Endothelial cell of umbilical vein (primary cell): ENCODE measurements at regions not wholly inside any gene's neighbourhood (a gene's known extent, or its start where the extent isn't known, plus 50 kb on each side); places are given as distances from the start of the nearest gene placed in this dataset.

ENCODE experiments used
- CTCF ChIP-seq, 2 donors: IDR thresholded peaks; 1 replicate in 1 of 2; 2 replicates in 1 of 2; pipeline ENCODE4 v1.5.1; 2011; ENCODE audit warnings: low read length in 2 of 2, mild to moderate bottlenecking in 2 of 2, moderate library complexity in 2 of 2, control low read depth in 1 of 2, inconsistent platforms in 1 of 2, low read depth in 1 of 2; ENCODE audit not compliant: insufficient read depth in 1 of 2; ENCODE audit errors: extremely low read depth in 1 of 2
- EZH2 ChIP-seq: IDR thresholded peaks from 2 replicates; pipeline ENCODE4 v1.6.1; 2012; ENCODE audit warnings: borderline replicate concordance, low read depth, mild to moderate bottlenecking, moderate library complexity, low read length, inconsistent platforms; ENCODE audit not compliant: severe bottlenecking
- FOS ChIP-seq: IDR thresholded peaks from 2 replicates; pipeline ENCODE4 v1.6.1; 2011; ENCODE audit warnings: mild to moderate bottlenecking, low read length, moderate library complexity, borderline replicate concordance; ENCODE audit not compliant: insufficient read depth
- JUN ChIP-seq: IDR thresholded peaks from 2 replicates; pipeline ENCODE4 v1.6.1; 2011; ENCODE audit warnings: borderline replicate concordance, low read depth; ENCODE audit not compliant: insufficient read length, insufficient read depth
- POLR2A ChIP-seq: IDR thresholded peaks from 2 replicates; pipeline ENCODE4 v1.6.1; 2012; ENCODE audit warnings: low read depth, mild to moderate bottlenecking, control low read depth, low read length
- POLR2AphosphoS5 ChIP-seq: IDR thresholded peaks from 2 replicates; pipeline ENCODE4 v1.6.1; 2012; ENCODE audit warnings: low read depth, mild to moderate bottlenecking, control low read depth, low read length, moderate library complexity; ENCODE audit not compliant: insufficient read depth

GRCh38 chr3:55147406-55147805 lies 219.5 kb upstream of the LRTM1 start:
- TF ChIP-seq CTCF (IDR thresholded peaks at IDR 0.05; ENCODE audit: extremely low read depth in 1 of 2, insufficient read depth in 1 of 2, low read depth in 1 of 2, low read length in 2 of 2) (no peak), EZH2 (no peak), POLR2AphosphoS5 (no peak), POLR2A (no peak), JUN (no peak), FOS (no peak)
